ENCODE measurements at regions not wholly inside any gene's neighbourhood (a gene's known extent, or its start where the extent isn't known, plus 50 kb on each side); places are given as distances from the start of the nearest gene placed in this dataset.

GRCh38 chr2:100627330-100628300, 64.8 kb downstream of the PDCL3 start:
- no peak overlapping the region for H3K4me3 ChIP-seq (ENCODE audit: low read length)
- no peaks in the 10 kb centered on the region for H3K4me1 ChIP-seq (ENCODE audit: control insufficient read depth, low read length)
- no peaks in the 10 kb centered on the region for H3K9me3 ChIP-seq (ENCODE audit: control insufficient read depth, insufficient read depth, low read length)
- peaks cover 2% of the 10 kb centered on the region; the same call in 1 of the 2 replicates for H3K27me3 ChIP-seq (ENCODE audit: control insufficient read depth, low read length)
- no peaks in the 10 kb centered on the region for H4K20me1 ChIP-seq (ENCODE audit: control insufficient read depth, insufficient read depth, low read depth, low read length)
- TF ChIP-seq EZH2phosphoT487 (IDR thresholded peaks at IDR 0.05; ENCODE audit: borderline replicate concordance, low read length) (no peak), CTCF (IDR thresholded peaks at IDR 0.05; ENCODE audit: low read depth, low read length, poor library complexity, severe bottlenecking) (no peak)
- H3K4me2 ChIP-seq (ENCODE audit: low read length), result no peak overlapping the region
- no peak overlapping the region for H3K27ac ChIP-seq (ENCODE audit: low read depth, low read length)
- H3K79me2 ChIP-seq (ENCODE audit: control insufficient read depth, low read length), result no peaks in the 10 kb centered on the region
- H3F3A ChIP-seq (ENCODE audit: control insufficient read depth, insufficient read depth), result no peaks in the 10 kb centered on the region
- H3K36me3 ChIP-seq (ENCODE audit: control insufficient read depth, low read length), result no peaks in the 10 kb centered on the region
- H3K9me2 ChIP-seq (replicated peaks; ENCODE audit: control insufficient read depth, low read length), result no peaks in the 10 kb centered on the region

GRCh38 chr2:100628506-100628905, 65.7 kb downstream of the PDCL3 start:
- H3K9me3 ChIP-seq (ENCODE audit: control insufficient read depth, insufficient read depth, low read length), result no peaks in the 10 kb centered on the region
- no peak overlapping the region for H3K4me3 ChIP-seq (ENCODE audit: low read length)
- H3K4me2 ChIP-seq (ENCODE audit: low read length), result no peak overlapping the region
- H4K20me1 ChIP-seq (ENCODE audit: control insufficient read depth, insufficient read depth, low read depth, low read length), result no peaks in the 10 kb centered on the region
- no peaks in the 10 kb centered on the region for H3K36me3 ChIP-seq (ENCODE audit: control insufficient read depth, low read length)
- H3K9me2 ChIP-seq (replicated peaks; ENCODE audit: control insufficient read depth, low read length), result no peaks in the 10 kb centered on the region
- H3K4me1 ChIP-seq (ENCODE audit: control insufficient read depth, low read length), result no peaks in the 10 kb centered on the region
- H3K79me2 ChIP-seq (ENCODE audit: control insufficient read depth, low read length), result no peaks in the 10 kb centered on the region
- TF ChIP-seq EZH2phosphoT487 (IDR thresholded peaks at IDR 0.05; ENCODE audit: borderline replicate concordance, low read length), result no peak
- TF ChIP-seq CTCF (IDR thresholded peaks at IDR 0.05; ENCODE audit: low read depth, low read length, poor library complexity, severe bottlenecking), result no peak
- no peaks in the 10 kb centered on the region for H3F3A ChIP-seq (ENCODE audit: control insufficient read depth, insufficient read depth)
- H3K27me3 ChIP-seq (ENCODE audit: control insufficient read depth, low read length), result peaks cover 2% of the 10 kb centered on the region; the same call in 1 of the 2 replicates
- H3K27ac ChIP-seq (ENCODE audit: low read depth, low read length), result no peak overlapping the region

- no peaks in the 10 kb centered on the region for H3K79me2 ChIP-seq (ENCODE audit: control insufficient read depth, low read length)
These were observed 66.5 kb downstream of the PDCL3 start for GRCh38 chr2:100629309-100629708.

More at GRCh38 chr2:100629309-100629708, 66.5 kb downstream of the PDCL3 start:
- no peaks in the 10 kb centered on the region for H3K9me3 ChIP-seq (ENCODE audit: control insufficient read depth, insufficient read depth, low read length)
- H3K4me2 ChIP-seq (ENCODE audit: low read length), result no peak overlapping the region
- no peak overlapping the region for H3K27ac ChIP-seq (ENCODE audit: low read depth, low read length)
- no peak overlapping the region for H3K4me3 ChIP-seq (ENCODE audit: low read length)
- H3K27me3 ChIP-seq (ENCODE audit: control insufficient read depth, low read length), result peaks cover 2% of the 10 kb centered on the region; the same call in 1 of the 2 replicates
- no peaks in the 10 kb centered on the region for H3K4me1 ChIP-seq (ENCODE audit: control insufficient read depth, low read length)
- no peaks in the 10 kb centered on the region for H3K36me3 ChIP-seq (ENCODE audit: control insufficient read depth, low read length)
- no peaks in the 10 kb centered on the region for H4K20me1 ChIP-seq (ENCODE audit: control insufficient read depth, insufficient read depth, low read depth, low read length)
- H3F3A ChIP-seq (ENCODE audit: control insufficient read depth, insufficient read depth), result no peaks in the 10 kb centered on the region
- no peaks in the 10 kb centered on the region for H3K9me2 ChIP-seq (replicated peaks; ENCODE audit: control insufficient read depth, low read length)
- TF ChIP-seq EZH2phosphoT487 (IDR thresholded peaks at IDR 0.05; ENCODE audit: borderline replicate concordance, low read length) (no peak), CTCF (IDR thresholded peaks at IDR 0.05; ENCODE audit: low read depth, low read length, poor library complexity, severe bottlenecking) (no peak)
